Nucleus accumbens (tissue), 56 donors: ENCODE measurements at regions not wholly inside any gene's neighbourhood (a gene's known extent, or its start where the extent isn't known, plus 50 kb on each side); places are given as distances from the start of the nearest gene placed in this dataset.
A peak's percentile ranks its signal among the peaks of the same experiment; 100 is the strongest.

Experiments used
- DNase-seq, 56 donors: peaks; one replicate each; lab custom pipeline; 2025; lab: John Stamatoyannopoulos, UW

DNA sequence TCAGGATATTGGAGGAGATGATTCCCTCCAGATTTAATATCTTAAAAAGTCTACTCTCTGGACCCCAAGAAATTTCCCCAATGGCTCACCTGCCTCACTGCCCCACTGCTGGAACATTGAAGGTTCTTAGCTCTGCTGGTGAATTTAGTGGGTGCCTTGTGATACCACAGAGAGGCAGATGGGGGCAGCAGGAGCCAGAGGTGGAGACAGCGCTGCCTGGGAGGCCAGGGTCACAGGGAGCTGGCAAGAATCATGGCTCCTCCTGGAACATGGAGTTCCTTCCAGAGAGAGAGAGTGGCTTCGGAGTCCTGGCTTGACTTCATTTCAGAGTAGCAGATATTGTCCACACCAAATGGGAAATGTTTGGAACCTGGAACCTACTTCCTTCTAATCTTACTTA is 263.5 kb upstream of the CFAP20DC start:
- DNase-seq: peak in 17 of 56 donors; percentile 1 to 32 (median 4)

DNA sequence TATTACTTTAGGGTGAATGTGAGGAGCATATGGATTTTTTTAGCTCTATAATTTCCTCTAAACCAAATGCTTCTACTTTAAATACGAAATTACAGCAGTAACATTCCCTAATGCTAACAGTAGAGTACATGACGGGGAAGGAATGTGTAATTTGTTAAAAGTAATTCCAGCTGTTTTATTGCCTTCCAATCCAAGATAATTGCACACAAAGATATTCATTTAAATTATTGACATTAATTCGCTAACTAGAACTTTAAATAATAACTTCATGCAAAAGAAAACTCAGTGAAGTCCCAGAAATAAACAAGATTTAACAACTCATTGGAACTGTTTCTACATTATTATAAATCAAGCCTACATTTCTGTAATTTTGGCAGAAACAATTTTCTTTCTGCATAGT is 261.4 kb upstream of the CFAP20DC start:
- no peak for DNase-seq

GRCh38 chr3:59310736-59311135 is 260.9 kb upstream of the CFAP20DC start:
- no peak for DNase-seq

DNA sequence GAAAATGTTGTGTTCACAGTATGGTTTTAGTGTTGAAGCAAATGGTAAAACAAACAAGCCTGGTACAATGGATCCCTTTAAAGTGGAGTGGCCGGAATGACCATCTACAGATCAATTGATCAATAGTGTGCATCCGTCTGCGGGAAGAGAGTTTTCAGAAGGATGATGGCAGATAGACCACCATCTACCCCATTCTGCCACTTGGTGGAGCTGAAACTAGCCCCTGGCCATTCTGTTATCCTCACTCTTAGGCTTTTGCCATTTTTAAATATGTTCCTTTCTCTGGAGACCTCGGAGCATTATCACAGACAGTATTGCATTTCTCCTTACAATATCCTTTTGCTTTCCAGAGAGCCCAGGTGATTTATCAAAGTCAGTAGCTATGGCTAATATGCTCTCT is 258.9 kb upstream of the CFAP20DC start:
- DNase-seq: no peak

DNA sequence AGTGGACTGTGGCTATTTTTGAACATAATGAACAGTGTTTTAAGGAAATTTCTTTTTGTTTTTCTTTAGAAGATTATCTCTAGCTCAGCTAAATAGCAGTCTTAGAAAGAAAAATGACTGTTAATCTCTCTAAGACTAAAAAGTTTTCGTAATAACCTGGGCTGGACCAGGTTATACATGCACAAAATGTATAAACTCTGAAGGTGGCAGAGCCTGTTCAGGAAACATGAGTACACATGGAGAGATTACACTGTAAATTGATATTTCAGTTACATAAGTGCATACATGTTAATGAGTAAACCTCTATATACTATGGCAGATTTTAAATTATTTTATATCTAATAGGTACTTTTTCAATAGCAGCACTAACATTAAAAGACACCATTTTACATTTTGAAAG is 258.2 kb upstream of the CFAP20DC start:
- DNase-seq: no peak

GRCh38 chr3:59306436-59306835 is 256.6 kb upstream of the CFAP20DC start:
- DNase-seq: no peak

- DNase-seq: no peak
Observed at GRCh38 chr3:59304296-59304695, 254.5 kb upstream of the CFAP20DC start.

GRCh38 chr3:59303452-59303851 is 253.6 kb upstream of the CFAP20DC start:
- DNase-seq: no peak

DNA sequence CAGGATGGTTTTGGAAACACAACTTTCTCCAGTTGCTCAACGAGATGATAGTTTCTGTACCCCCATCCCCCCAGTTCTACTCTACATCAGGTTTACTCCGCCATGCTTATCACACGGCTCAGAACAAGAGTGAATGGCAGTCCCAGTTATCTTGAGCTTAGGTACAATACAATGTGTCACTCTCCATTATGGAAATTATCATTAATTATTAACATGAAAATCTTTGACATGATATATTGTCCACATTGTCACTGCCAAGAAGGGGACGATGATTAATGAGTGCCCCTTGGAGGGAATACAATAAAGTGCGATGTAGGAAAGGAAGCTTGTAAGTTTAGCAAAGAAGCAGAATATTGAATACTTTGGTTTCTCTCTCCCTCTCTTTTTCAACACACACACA is 252.6 kb upstream of the CFAP20DC start:
- DNase-seq: no peak

- DNase-seq: no peak
Observed at GRCh38 chr3:59300733-59301132, 250.9 kb upstream of the CFAP20DC start.

DNA sequence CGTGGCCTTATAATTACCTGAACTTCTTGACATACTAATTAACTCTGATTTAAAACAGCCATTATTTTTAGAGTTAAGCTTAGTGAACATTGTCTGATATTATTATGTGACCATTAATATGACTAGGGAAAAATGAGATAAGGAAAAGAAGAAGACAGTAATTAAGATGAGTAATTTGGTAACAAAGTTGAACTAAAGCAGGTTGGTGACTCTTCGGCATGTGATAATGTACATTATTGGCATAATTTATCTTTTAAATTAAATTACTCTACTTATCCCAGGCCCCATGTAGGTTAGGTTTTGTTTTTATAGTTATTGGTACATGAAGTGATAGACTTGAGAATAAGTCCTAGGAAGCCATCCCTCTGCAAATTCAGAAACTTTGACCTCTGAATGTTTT is 249.7 kb upstream of the CFAP20DC start:
- DNase-seq: no peak

- DNase-seq: no peak
Observed at GRCh38 chr3:59290358-59290757, 240.5 kb upstream of the CFAP20DC start.

DNA sequence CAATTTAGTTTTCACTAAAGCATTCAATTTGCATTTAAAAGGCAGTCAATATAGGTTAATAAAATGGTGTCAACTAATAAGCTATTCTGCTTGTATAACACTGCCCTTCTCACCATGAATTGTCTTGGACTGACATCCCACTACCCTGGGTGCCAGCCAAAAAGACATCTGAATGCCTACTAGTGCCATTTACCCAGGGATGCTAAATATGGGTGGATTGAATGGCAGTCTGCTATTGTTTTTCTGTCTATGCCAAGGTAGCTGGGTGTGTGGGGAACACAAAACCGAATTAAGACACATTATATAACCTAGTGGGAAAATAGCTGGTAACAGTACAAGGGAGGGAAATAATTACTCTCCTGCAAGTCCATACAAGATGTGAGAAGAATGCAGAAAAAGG is 240.0 kb upstream of the CFAP20DC start:
- no peak for DNase-seq

DNA sequence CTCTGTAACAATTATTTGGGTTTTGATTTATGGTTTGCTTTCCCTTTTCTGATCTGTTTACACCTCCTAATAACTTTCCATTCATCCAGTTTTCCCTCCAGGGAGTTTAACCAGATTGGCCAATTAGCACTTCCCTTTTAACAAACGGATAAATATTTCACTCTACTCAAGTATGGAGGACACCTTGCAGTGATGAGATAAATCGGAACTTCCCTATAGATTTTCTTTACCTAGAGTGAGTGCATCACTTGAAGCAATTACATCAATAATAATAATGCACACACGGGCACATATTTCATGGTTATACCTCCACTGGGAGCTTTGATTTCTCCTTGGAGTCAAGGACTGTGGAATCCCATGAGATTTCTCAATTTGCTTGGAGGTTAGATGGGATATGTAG is 239.1 kb upstream of the CFAP20DC start:
- DNase-seq: no peak

GRCh38 chr3:59286791-59287531 is 237.1 kb upstream of the CFAP20DC start:
- DNase-seq: no peak

- no peak for DNase-seq
Observed at GRCh38 chr3:59285560-59285959, 235.7 kb upstream of the CFAP20DC start.

DNA sequence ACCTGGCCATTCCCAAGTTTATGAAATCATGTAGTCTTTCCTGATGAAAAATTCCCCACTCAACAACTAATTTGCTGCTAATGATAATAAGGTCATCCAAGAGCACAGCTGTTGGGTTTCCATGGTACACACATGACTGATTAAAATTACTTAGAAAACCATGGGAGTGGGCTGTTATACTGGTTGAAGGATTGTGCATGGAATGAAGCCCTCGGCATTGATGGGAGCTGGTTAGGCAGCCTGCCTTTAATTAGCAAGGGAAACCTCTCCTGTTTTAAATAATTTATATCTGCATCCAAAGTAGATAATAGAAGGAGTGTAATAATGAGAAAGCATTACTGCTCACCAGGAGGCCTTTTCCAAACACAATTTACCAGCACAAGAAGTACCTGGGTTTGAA is 235.1 kb upstream of the CFAP20DC start:
- no peak for DNase-seq

GRCh38 chr3:59280113-59280512 is 230.3 kb upstream of the CFAP20DC start:
- no peak for DNase-seq

DNA sequence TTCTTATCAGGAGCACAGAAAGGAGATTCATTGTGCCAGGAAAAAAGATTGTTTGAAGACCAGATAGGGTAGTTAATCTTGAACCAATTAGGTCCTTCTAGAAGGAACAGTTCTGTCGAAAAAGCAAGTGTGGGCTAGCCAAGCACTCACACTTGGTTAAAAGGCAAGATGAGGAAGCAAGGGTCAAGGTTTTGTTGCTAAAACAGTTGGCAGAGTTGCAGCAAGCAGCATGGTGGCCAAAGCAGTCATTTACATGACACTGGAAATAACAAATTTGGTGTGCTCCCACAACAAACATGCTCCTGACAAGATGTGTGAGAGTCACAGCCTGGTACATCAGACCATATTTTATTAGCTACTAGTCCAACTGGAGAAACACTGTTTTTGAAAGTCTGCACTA is 228.0 kb upstream of the CFAP20DC start:
- no peak for DNase-seq

GRCh38 chr3:59277201-59277600 is 227.4 kb upstream of the CFAP20DC start:
- DNase-seq: no peak

- DNase-seq: no peak
Observed at GRCh38 chr3:59273976-59274375, 224.2 kb upstream of the CFAP20DC start.

- DNase-seq: no peak
Observed at GRCh38 chr3:59271971-59272370, 222.1 kb upstream of the CFAP20DC start.

DNA sequence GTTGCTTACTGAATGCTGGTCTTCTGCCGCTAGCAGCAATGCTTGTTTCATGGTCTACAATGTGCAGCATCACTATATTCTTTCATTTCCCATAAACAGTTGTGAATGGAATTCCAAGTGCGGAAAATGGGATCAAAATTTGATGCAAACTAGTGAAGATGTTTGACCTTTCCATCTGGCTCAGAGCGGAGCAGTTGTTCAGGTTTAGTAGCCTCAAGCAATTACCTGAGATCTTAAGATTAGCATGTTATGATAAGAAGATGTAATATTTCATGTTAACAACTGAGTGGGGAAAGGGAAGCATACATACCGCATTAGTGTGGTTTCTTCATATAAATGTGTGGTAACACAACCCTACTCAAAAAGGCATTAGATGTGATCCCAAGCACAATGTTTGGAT is 221.1 kb upstream of the CFAP20DC start:
- no peak for DNase-seq
